Common myeloid progenitor, CD34-positive (primary cell): ENCODE measurements at regions not wholly inside any gene's neighbourhood (a gene's known extent, or its start where the extent isn't known, plus 50 kb on each side); places are given as distances from the start of the nearest gene placed in this dataset.
A peak's percentile ranks its signal among the peaks of the same experiment; 100 is the strongest.

ENCODE experiments used
- CTCF ChIA-PET: fragments of 350-600 bp; sonication (Branson Sonifier 250); formaldehyde crosslinking; loops from one replicate; lab custom pipeline; 2021; ENCODE audit warnings: antibody characterized with exemption; lab: Charles Lee
- POLR2A ChIA-PET: fragments of 350-600 bp; sonication (Branson Sonifier 250); formaldehyde crosslinking; loops from one replicate; lab custom pipeline; 2021; ENCODE audit warnings: antibody characterized with exemption; lab: Charles Lee
- DNase-seq, 3 donors: peaks; one replicate each; pipeline versions ENCODE4 v3.0.0 to v3.0.0-alpha.2; 2013
- H3K27ac ChIP-seq, 2 experiments: 1 replicate in 1 of 2; 2 replicates in 1 of 2; pipeline ENCODE4 v1.7.0; 2013; ENCODE audit warnings: inconsistent platforms in 2 of 2, low read length in 2 of 2, mild to moderate bottlenecking in 2 of 2, low read depth in 1 of 2, moderate library complexity in 1 of 2; ENCODE audit not compliant: severe bottlenecking in 2 of 2, insufficient read depth in 1 of 2, poor library complexity in 1 of 2
- H3K27me3 ChIP-seq, 5 experiments: replicated peaks in 2 of 5; 1 replicate in 3 of 5; 2 replicates in 2 of 5; pipeline versions ENCODE4 v1.6.1 to v1.7.0; 2013; ENCODE audit warnings: low read length in 4 of 5, mild to moderate bottlenecking in 2 of 5, moderate library complexity in 2 of 5, inconsistent platforms in 1 of 5; ENCODE audit not compliant: insufficient read depth in 5 of 5, control insufficient read depth in 4 of 5
- H3K36me3 ChIP-seq, 4 experiments: 1 replicate in 2 of 4; 2 replicates in 2 of 4; pipeline versions ENCODE4 v1.6.1 to v1.7.0; 2013; ENCODE audit warnings: low read length in 3 of 4, control low read depth in 1 of 4, mild to moderate bottlenecking in 1 of 4; ENCODE audit not compliant: control insufficient read depth in 4 of 4, insufficient read depth in 4 of 4
- H3K4me1 ChIP-seq, 4 experiments: 1 replicate in 3 of 4; 2 replicates in 1 of 4; pipeline versions ENCODE4 v1.6.1 to v1.7.1; 2013; ENCODE audit warnings: low read length in 3 of 4, mild to moderate bottlenecking in 3 of 4, control low read depth in 1 of 4, inconsistent platforms in 1 of 4, moderate library complexity in 1 of 4; ENCODE audit not compliant: control insufficient read depth in 4 of 4, insufficient read depth in 4 of 4; ENCODE audit errors: control extremely low read depth in 1 of 4
- H3K4me3 ChIP-seq, 7 experiments: 1 replicate in 4 of 7; 2 replicates in 3 of 7; pipeline versions ENCODE4 v1.5.1 to v1.7.0; 2013; ENCODE audit warnings: mild to moderate bottlenecking in 7 of 7, low read length in 6 of 7, moderate library complexity in 6 of 7, inconsistent platforms in 2 of 7, low read depth in 2 of 7, control low read depth in 1 of 7; ENCODE audit not compliant: insufficient read depth in 4 of 7, control insufficient read depth in 1 of 7; ENCODE audit errors: extremely low read depth in 1 of 7
- H3K9me3 ChIP-seq, 5 experiments: 1 replicate in 4 of 5; 2 replicates in 1 of 5; pipeline versions ENCODE4 v1.6.1 to v1.7.1; 2013; ENCODE audit warnings: low read length in 4 of 5, mild to moderate bottlenecking in 2 of 5, inconsistent platforms in 1 of 5, low read depth in 1 of 5, moderate library complexity in 1 of 5; ENCODE audit not compliant: control insufficient read depth in 4 of 5, insufficient read depth in 2 of 5; ENCODE audit errors: control extremely low read depth in 1 of 5
- WGBS: methylation state at CpG from one replicate; pipeline ENCODE4 v1.1.5; 2013; ENCODE audit not compliant: insufficient coverage; 5-methylcytosine and 5-hydroxymethylcytosine counted together

DNA sequence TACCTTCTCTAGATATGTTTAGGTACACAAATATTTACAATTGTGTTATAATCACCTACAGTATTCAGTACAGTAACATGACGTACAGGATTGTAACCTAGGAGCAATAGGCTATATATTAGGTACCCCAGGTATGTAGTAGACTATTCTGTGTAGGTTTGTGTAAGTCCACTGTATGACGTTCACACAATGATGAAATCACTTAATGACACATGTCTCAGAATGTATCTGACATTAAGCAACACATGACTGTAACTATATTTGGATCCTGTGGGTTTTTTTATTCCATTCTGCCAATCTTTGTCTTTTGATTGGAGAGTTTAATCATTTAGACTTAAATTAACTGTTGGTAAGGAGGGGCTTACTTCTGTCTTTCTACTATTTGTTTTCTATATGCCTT is 52.1 kb downstream of the STYXL2 start:
- peaks cover 0 to 7% (median 3%) of the 10 kb centered on the region in 5 experiments for H3K9me3 ChIP-seq
- DNase-seq = no peak
- H3K27ac ChIP-seq = no peak overlapping the region
- POLR2A ChIA-PET = no interaction called here
- no peaks in the 10 kb centered on the region for H3K27me3 ChIP-seq
- H3K4me1 ChIP-seq = peaks cover 0 to 19% (median 6%) of the 10 kb centered on the region in 4 experiments
- CTCF ChIA-PET = no interaction called here
- no CpG with 5 or more reads among the region's 2 CpGs for WGBS
- H3K36me3 ChIP-seq = no peaks in the 10 kb centered on the region
- no peak overlapping the region for H3K4me3 ChIP-seq

DNA sequence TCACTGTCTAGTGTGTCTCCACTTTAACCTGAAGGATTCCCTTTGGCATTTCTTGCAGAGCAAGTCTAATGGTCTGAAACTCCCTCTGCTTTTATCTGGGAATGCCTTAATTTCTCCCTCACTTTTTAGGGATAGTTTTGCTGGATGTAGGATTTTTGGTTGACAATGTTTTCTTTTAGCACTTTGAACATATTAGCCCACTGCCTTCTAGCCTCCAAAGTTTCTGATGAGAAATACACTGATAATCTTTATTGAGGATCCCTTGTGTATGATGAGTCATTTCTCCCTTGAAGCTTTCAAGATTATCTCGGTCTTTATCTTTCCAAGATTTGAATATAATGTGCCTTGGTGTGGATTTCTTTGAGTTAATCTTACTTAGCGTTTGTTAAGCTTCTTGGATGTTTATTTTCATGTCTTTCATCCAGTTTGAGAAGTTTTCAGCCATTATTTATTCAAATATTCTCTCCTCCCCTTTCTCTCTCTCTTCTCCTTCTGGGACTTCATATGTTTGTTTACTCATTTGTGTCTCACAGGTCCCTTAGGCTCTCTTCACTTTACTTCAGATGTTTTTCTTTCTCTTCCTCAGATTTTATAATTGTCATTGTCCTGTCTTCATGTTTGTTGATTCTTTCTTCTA is 53.1 kb downstream of the STYXL2 start:
- H3K27ac ChIP-seq = no peak overlapping the region
- DNase-seq = no peak
- ChIA-PET POLR2A (no interaction called here), CTCF (no interaction called here)
- WGBS = no CpG with 5 or more reads among the region's 2 CpGs
- no peak overlapping the region for H3K4me3 ChIP-seq
- no peaks in the 10 kb centered on the region for H3K27me3 ChIP-seq
- H3K9me3 ChIP-seq = peaks cover 0 to 6% (median 3%) of the 10 kb centered on the region in 5 experiments
- peaks cover 0 to 20% (median 6%) of the 10 kb centered on the region in 4 experiments for H3K4me1 ChIP-seq
- no peaks in the 10 kb centered on the region for H3K36me3 ChIP-seq

DNA sequence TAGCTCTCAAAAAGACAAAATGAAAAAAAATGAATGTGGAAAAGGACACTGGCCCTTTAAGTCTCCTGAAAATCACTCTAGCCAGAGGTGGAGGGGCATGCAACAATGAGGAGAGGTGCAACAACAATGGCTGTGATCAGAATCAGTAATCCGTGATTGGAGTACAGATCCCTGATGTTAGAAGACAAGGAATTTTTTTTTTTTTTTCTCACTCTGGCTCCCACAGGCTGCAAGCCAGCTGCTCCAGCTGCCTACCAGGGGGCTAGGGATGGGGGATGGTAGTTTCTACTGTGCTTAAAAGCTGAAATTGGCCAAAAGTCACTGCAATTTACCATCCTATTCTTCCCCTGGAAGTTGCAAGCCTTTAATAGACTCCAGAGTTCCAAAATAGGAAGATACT is 54.5 kb downstream of the STYXL2 start:
- Histone ChIP-seq H3K4me3 (no peak overlapping the region), H3K4me1 (peaks cover 0 to 27% (median 6%) of the 10 kb centered on the region in 4 experiments), H3K27me3 (no peaks in the 10 kb centered on the region), H3K27ac (no peak overlapping the region), H3K9me3 (peaks cover 0 to 5% (median 3%) of the 10 kb centered on the region in 5 experiments), H3K36me3 (no peaks in the 10 kb centered on the region)
- ChIA-PET CTCF (interaction anchor here (0.8 to 2.5 kb wide), 6 partner anchors 11 to 43 kb away, joined by 3 to 8 read pairs (median 4); no protein-coding TSS in a partner anchor), POLR2A (no interaction called here)
- DNase-seq = no peak
- no CpG with 5 or more reads among the region's 1 CpG for WGBS

DNA sequence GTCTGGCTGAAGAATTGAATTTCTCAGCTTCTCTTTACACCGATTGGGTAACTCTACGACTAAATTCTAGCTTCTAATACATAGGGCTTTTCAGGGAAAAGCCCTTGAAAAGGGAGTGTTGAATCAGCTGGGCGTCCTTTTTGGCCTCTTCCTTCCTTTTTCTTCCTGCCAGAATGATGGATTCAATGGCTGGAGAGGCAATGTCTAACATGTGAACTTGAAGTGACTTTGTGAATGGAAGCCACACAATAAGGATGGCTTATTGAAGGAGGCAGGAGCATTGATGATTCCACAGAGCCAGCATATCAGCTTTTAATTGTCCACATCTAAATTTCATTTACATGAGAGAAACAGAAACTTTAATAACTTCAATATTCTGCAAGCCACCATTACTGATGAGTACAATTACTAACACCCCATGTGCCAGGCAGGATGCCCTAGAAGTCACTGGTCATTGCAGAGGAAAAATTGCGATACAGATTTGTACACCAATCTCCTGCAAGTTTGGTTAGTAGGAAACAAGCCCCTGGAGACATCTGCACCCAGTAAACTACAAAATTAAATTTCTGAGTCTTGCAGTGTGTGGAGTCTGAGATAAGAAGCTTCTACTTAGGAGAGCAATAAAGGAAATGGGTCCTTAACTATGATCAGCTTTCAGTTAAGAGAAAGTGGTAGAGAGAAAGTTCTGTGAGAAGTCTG is 56.1 kb downstream of the STYXL2 start:
- peaks cover 0 to 5% (median 3%) of the 10 kb centered on the region in 5 experiments for H3K9me3 ChIP-seq
- H3K27ac ChIP-seq = no peak overlapping the region
- ChIA-PET CTCF (interaction anchor here (1.0 to 2.5 kb wide), 6 partner anchors 10 to 91 kb away, joined by 3 to 8 read pairs (median 3); no protein-coding TSS in a partner anchor), POLR2A (no interaction called here)
- peaks cover 0 to 27% (median 6%) of the 10 kb centered on the region in 4 experiments for H3K4me1 ChIP-seq
- peak in 2 of 3 donors; percentile 51 to 55 for DNase-seq
- peak overlapping the region in 1 of 7 experiments; percentile 19 for H3K4me3 ChIP-seq
- WGBS = 12% methylated on average over 3 of the region's 4 CpGs
- no peaks in the 10 kb centered on the region for H3K27me3 ChIP-seq
- no peaks in the 10 kb centered on the region for H3K36me3 ChIP-seq

DNA sequence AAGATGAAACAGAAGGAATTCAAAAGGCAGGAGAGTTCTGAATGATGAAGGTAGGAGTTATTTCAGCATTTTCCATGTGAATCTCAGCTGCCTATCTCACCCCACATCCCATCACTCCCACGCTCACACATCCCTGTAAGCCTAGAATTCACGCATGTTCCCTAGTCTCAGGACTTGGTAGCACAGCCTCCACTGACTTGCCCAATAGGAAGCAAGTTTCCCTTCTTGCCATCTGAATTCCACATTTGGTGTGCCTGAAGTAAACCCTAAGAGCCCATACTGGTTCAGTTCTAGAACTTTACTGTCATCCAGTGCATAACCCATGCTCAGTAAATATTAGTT is 56.6 kb downstream of the STYXL2 start:
- ChIA-PET POLR2A (no interaction called here), CTCF (interaction anchor here (1.1 to 2.5 kb wide), 2 partner anchors 15 to 46 kb away, joined by 3 to 8 read pairs; no protein-coding TSS in a partner anchor)
- Histone ChIP-seq H3K27me3 (no peaks in the 10 kb centered on the region), H3K4me3 (peak overlapping the region in 1 of 7 experiments; percentile 19), H3K27ac (no peak overlapping the region), H3K4me1 (peaks cover 0 to 27% (median 6%) of the 10 kb centered on the region in 4 experiments), H3K9me3 (peaks cover 0 to 5% (median 3%) of the 10 kb centered on the region in 5 experiments), H3K36me3 (no peaks in the 10 kb centered on the region)
- DNase-seq = no peak
- 100% methylated on average over 1 of the region's 2 CpGs for WGBS

DNA sequence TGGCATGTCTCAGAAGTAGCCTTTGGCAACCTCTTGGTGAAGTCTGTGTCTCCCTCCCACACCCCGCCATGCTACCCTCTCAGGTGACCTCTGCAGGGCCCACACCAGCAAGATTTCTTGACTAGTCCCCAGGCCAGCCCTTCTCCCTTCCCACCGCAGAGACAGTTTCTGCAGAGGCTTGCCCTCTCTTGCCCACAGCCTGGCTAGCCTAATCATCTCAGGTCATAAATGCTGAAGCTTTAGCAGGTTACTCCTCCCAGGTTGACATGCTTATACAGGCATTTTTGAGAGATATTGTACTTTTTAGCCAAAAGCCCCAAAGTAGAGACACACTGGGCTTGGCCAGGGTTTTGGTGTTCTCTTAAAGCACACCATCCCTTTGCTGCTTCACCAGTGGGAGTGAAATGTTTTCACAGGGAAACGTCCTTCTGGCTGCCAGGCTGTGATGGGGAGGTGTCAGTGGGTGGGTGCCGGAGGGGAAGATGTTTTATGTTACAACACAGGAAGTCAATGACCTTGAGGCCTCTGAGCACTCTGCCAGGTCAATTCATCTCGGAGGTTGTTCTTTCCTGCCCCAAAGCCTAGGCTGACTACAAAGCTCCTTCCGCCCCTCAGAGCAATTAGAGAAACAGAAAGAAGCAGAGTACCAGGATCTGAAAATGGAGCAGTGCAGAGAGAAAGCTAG is 58.5 kb downstream of the STYXL2 start:
- no peaks in the 10 kb centered on the region for H3K9me3 ChIP-seq

More for the DNA sequence above, 58.5 kb downstream of the STYXL2 start:
- H3K27me3 ChIP-seq = no peaks in the 10 kb centered on the region
- no peak overlapping the region for H3K27ac ChIP-seq
- ChIA-PET POLR2A (interaction anchor here (0.7 kb wide), 1 partner anchor 22 kb away, joined by 3 read pairs; no protein-coding TSS in a partner anchor), CTCF (interaction anchor here (1.9 kb wide), 1 partner anchor 11 kb away, joined by 4 read pairs; no protein-coding TSS in a partner anchor)
- 76% methylated on average over 4 of the region's 6 CpGs for WGBS
- no peak for DNase-seq
- H3K4me3 ChIP-seq = no peak overlapping the region
- H3K4me1 ChIP-seq = peaks cover 0 to 37% (median 6%) of the 10 kb centered on the region in 4 experiments
- no peaks in the 10 kb centered on the region for H3K36me3 ChIP-seq
